GM23248 (cell line): ENCODE measurements at regions not wholly inside any gene's neighbourhood (a gene's known extent, or its start where the extent isn't known, plus 50 kb on each side); places are given as distances from the start of the nearest gene placed in this dataset.

Experiments used
- EZH2 ChIP-seq: fragments of 200-600 bp; sonication (generic); IDR thresholded peaks from 2 replicates; pipeline ENCODE4 v1.6.1; 2018; ENCODE audit warnings: antibody characterized with exemption, mild to moderate bottlenecking; ENCODE audit not compliant: insufficient read depth, poor library complexity, severe bottlenecking
- EZH2phosphoT487 ChIP-seq: fragments of 200-600 bp; sonication (generic); IDR thresholded peaks from 2 replicates; pipeline ENCODE4 v1.6.1; 2018; ENCODE audit warnings: antibody characterized with exemption, moderate library complexity, mild to moderate bottlenecking, low read depth; ENCODE audit not compliant: insufficient read depth

DNA sequence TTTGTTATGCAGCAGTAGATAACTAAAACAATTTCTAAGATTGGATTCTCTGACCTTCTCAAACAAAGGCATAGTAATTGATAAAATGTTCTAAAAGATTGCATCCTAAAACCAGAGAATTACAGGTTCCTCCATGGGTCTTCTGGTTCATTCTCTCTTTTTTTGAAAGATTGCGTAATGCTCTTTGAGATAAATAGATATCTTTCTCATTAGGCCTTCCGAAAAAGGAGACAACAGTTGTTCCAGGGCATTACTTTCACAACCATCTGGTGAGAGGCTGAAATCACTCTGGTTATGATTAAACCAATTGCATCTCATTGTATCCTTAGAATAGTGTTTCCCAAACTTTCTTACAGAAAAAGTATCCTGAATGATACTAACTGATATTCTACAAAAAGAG, 174.7 kb upstream of the NREP start:
- TF ChIP-seq EZH2phosphoT487 (no peak), EZH2 (no peak)
